Vagina (tissue), 2 donors: ENCODE measurements at regions not wholly inside any gene's neighbourhood (a gene's known extent, or its start where the extent isn't known, plus 50 kb on each side); places are given as distances from the start of the nearest gene placed in this dataset.

ENCODE experiments used
- CTCF ChIP-seq, 3 experiments: fragments of 450-650 bp in 2 of 3; fragments of 200-600 bp in 1 of 3; sonication (generic) in 1 of 3; IDR thresholded peaks; one replicate each; pipeline ENCODE4 v1.5.1; 2017 to 2019; ENCODE audit warnings: antibody characterized with exemption in 3 of 3, mild to moderate bottlenecking in 2 of 3, moderate library complexity in 2 of 3
- POLR2A ChIP-seq, 2 donors: fragments of 450-650 bp; IDR thresholded peaks; one replicate each; pipeline ENCODE4 v1.6.1; 2017; ENCODE audit warnings: antibody characterized with exemption in 2 of 2, mild to moderate bottlenecking in 2 of 2, moderate library complexity in 2 of 2
- POLR2AphosphoS5 ChIP-seq, 2 donors: sonication (generic); formaldehyde crosslinking; IDR thresholded peaks; one replicate each; pipeline ENCODE4 v1.9.0; 2017; ENCODE audit warnings: antibody characterized with exemption in 2 of 2, mild to moderate bottlenecking in 2 of 2, low read depth in 1 of 2; ENCODE audit not compliant: insufficient read depth in 1 of 2

- TF ChIP-seq CTCF (IDR thresholded peaks at IDR 0.05) (no peak), POLR2AphosphoS5 (IDR thresholded peaks at IDR 0.05; ENCODE audit: insufficient read depth in 1 of 2, low read depth in 1 of 2) (no peak), POLR2A (IDR thresholded peaks at IDR 0.05) (no peak)
Measured at GRCh38 chr10:118422241-118422640, 80.1 kb upstream of the FAM204A start.
